OCI-LY1 (cell line): ENCODE measurements at regions not wholly inside any gene's neighbourhood (a gene's known extent, or its start where the extent isn't known, plus 50 kb on each side); places are given as distances from the start of the nearest gene placed in this dataset.

Experiments
- CTCF ChIP-seq: fragments of 200-600 bp; sonication (generic), shearing (Covaris generic); IDR thresholded peaks from 2 replicates; pipeline ENCODE4 v1.5.1; 2017; ENCODE audit warnings: mild to moderate bottlenecking, antibody characterized with exemption, low read length, moderate library complexity, mixed read lengths
- EZH2 ChIP-seq: fragments of 200-600 bp; sonication (generic), shearing (Covaris generic); IDR thresholded peaks from 2 replicates; pipeline ENCODE4 v1.8.0; 2017; ENCODE audit warnings: borderline replicate concordance, mixed run types, mild to moderate bottlenecking, antibody characterized with exemption, low read length, moderate library complexity, mixed read lengths

GRCh38 chr3:59559721-59560435, 510.1 kb upstream of the CFAP20DC start:
- TF ChIP-seq CTCF (no peak), EZH2 (no peak)
